GM23338 (cell line): ENCODE measurements at regions not wholly inside any gene's neighbourhood (a gene's known extent, or its start where the extent isn't known, plus 50 kb on each side); places are given as distances from the start of the nearest gene placed in this dataset.

ENCODE experiments used
- ATAC-seq: fragments of 200-7000 bp; cut with Tn5 transposase; 3 replicates; pipeline ENCODE4 v1.9.1; 2020
- DNase-seq: peaks from one replicate; pipeline ENCODE4 v3.0.0-alpha.2; 2015; ENCODE audit warnings: low spot score
- H2AFZ ChIP-seq: fragments of 200-600 bp; sonication (generic); 2 replicates; pipeline ENCODE4 v1.8.0; 2016; ENCODE audit warnings: antibody characterized with exemption, mild to moderate bottlenecking, moderate library complexity
- H3F3A ChIP-seq: fragments of 200-600 bp; sonication (generic); replicated peaks from 2 replicates; pipeline ENCODE4 v1.8.0; 2017; ENCODE audit warnings: antibody characterized with exemption, mixed run types, low read depth
- H3K27ac ChIP-seq: fragments of 200-600 bp; sonication (generic); 2 replicates; pipeline ENCODE4 v1.6.1; 2016; ENCODE audit warnings: low read depth
- H3K27me3 ChIP-seq: fragments of 200-600 bp; sonication (generic); 2 replicates; pipeline ENCODE4 v1.8.0; 2016; ENCODE audit warnings: mild to moderate bottlenecking, mixed run types, moderate library complexity; ENCODE audit not compliant: insufficient read depth
- H3K36me3 ChIP-seq: fragments of 200-600 bp; sonication (generic); 2 replicates; pipeline ENCODE4 v1.8.0; 2016; ENCODE audit warnings: mild to moderate bottlenecking; ENCODE audit not compliant: insufficient read depth
- H3K4me1 ChIP-seq: fragments of 200-600 bp; sonication (generic); 2 replicates; pipeline ENCODE4 v1.8.0; 2016; ENCODE audit warnings: mild to moderate bottlenecking, moderate library complexity; ENCODE audit not compliant: insufficient read depth
- H3K4me2 ChIP-seq: fragments of 200-600 bp; sonication (generic); 2 replicates; pipeline ENCODE4 v1.7.1; 2017; ENCODE audit warnings: mixed run types
- H3K4me3 ChIP-seq: fragments of 200-600 bp; sonication (generic); 2 replicates; pipeline ENCODE4 v1.6.1; 2016; ENCODE audit warnings: mixed run types
- H3K79me2 ChIP-seq: fragments of 200-600 bp; sonication (generic); replicated peaks from 2 replicates; pipeline ENCODE4 v1.8.0; 2017; ENCODE audit warnings: mild to moderate bottlenecking; ENCODE audit not compliant: insufficient read depth
- H3K9me2 ChIP-seq: fragments of 200-600 bp; sonication (generic); 2 replicates; pipeline ENCODE4 v1.8.0; 2017; ENCODE audit not compliant: insufficient read depth
- H4K20me1 ChIP-seq: fragments of 200-600 bp; sonication (generic); replicated peaks from 2 replicates; pipeline ENCODE4 v1.8.0; 2017; ENCODE audit warnings: mild to moderate bottlenecking; ENCODE audit not compliant: insufficient read depth
- H3K27ac Mint-ChIP-seq: 2 replicates; pipeline ENCODE4 v1.8.0; 2020; ENCODE audit warnings: inconsistent platforms, mild to moderate bottlenecking, moderate library complexity, mixed read lengths
- H3K27me3 Mint-ChIP-seq: 3 replicates; pipeline ENCODE4 v1.8.0; 2022; ENCODE audit warnings: low read depth, mild to moderate bottlenecking, moderate library complexity, mixed read lengths, inconsistent platforms; ENCODE audit not compliant: insufficient read depth, poor library complexity
- H3K36me3 Mint-ChIP-seq: 3 replicates; pipeline ENCODE4 v1.8.0; 2021; ENCODE audit warnings: low read depth, mild to moderate bottlenecking, inconsistent platforms, moderate library complexity, mixed read lengths
- H3K4me1 Mint-ChIP-seq: 3 replicates; pipeline ENCODE4 v1.8.0; 2020; ENCODE audit warnings: mild to moderate bottlenecking, inconsistent platforms, mixed read lengths
- H3K4me3 Mint-ChIP-seq: 3 replicates; pipeline ENCODE4 v1.8.0; 2021; ENCODE audit warnings: moderate library complexity, mild to moderate bottlenecking, inconsistent platforms, mixed read lengths
- H3K9me3 Mint-ChIP-seq: 3 replicates; pipeline ENCODE4 v1.8.0; 2020; ENCODE audit warnings: moderate library complexity, mild to moderate bottlenecking, inconsistent platforms, mixed read lengths
- CREB1 ChIP-seq: fragments of 250-450 bp; sonication (Bioruptor Pico); IDR thresholded peaks from 2 replicates; pipeline ENCODE4 v1.5.0; 2020; ENCODE audit warnings: low read depth, mild to moderate bottlenecking, moderate library complexity
- EZH2 ChIP-seq: fragments of 200-600 bp; sonication (generic); IDR thresholded peaks from one replicate; pipeline ENCODE4 v1.8.0; 2017; ENCODE audit warnings: antibody characterized with exemption, mild to moderate bottlenecking, low read depth; ENCODE audit not compliant: unreplicated experiment
- ZNF462 ChIP-seq: fragments of 250-450 bp; sonication (Bioruptor Pico); IDR thresholded peaks from 2 replicates; pipeline ENCODE4 v1.5.0; 2020; ENCODE audit warnings: mild to moderate bottlenecking, moderate library complexity

- Histone ChIP-seq H3K27ac (no peak overlapping the region), H3K79me2 (no peaks in the 10 kb centered on the region), H3K27me3 (no peaks in the 10 kb centered on the region), H2AFZ (no peak overlapping the region), H3K4me1 (peaks cover 10% of the 10 kb centered on the region), H3F3A (no peaks in the 10 kb centered on the region), H4K20me1 (no peaks in the 10 kb centered on the region), H3K36me3 (no peaks in the 10 kb centered on the region), H3K4me3 (no peak overlapping the region), H3K4me2 (no peak overlapping the region), H3K9me2 (no peaks in the 10 kb centered on the region; the same call in 1 of the 2 replicates)
- H3K9me3 Mint-ChIP-seq = peaks cover 11% of the 10 kb centered on the region; the same call in 2 of the 3 replicates
- DNase-seq (no peak), ATAC-seq (no peak)
- H3K4me3 Mint-ChIP-seq = no peak overlapping the region
- TF ChIP-seq ZNF462 (CRISPR knock-in tag) (no peak), CREB1 (no peak)
- H3K36me3 Mint-ChIP-seq = peaks cover 10% of the 10 kb centered on the region
- H3K27ac Mint-ChIP-seq = no peak overlapping the region
- H3K4me1 Mint-ChIP-seq = peaks cover 11% of the 10 kb centered on the region
- no peaks in the 10 kb centered on the region for H3K27me3 Mint-ChIP-seq
Measured at GRCh38 chr3:80470433-80470832, 702.6 kb upstream of the ROBO1 start.

GRCh38 chr3:80465746-80466145 lies 697.9 kb upstream of the ROBO1 start:
- H3K9me3 Mint-ChIP-seq = peaks cover 7% of the 10 kb centered on the region; the same call in 2 of the 3 replicates
- Histone ChIP-seq H3K27me3 (no peaks in the 10 kb centered on the region), H3K4me1 (no peaks in the 10 kb centered on the region), H3K4me3 (no peak overlapping the region), H3F3A (no peaks in the 10 kb centered on the region), H3K36me3 (no peaks in the 10 kb centered on the region), H3K9me2 (no peaks in the 10 kb centered on the region), H2AFZ (no peak overlapping the region), H3K79me2 (no peaks in the 10 kb centered on the region), H4K20me1 (no peaks in the 10 kb centered on the region), H3K4me2 (no peak overlapping the region), H3K27ac (no peak overlapping the region)
- TF ChIP-seq EZH2 = no peak
- no peak overlapping the region for H3K27ac Mint-ChIP-seq
- no peaks in the 10 kb centered on the region for H3K27me3 Mint-ChIP-seq
- H3K4me3 Mint-ChIP-seq = no peak overlapping the region
- H3K4me1 Mint-ChIP-seq = peaks cover 7% of the 10 kb centered on the region; the same call in 2 of the 3 replicates
- ATAC-seq = no peak
- H3K36me3 Mint-ChIP-seq = peaks cover 10% of the 10 kb centered on the region
- no peak for DNase-seq
